Suprapubic skin (tissue), 4 donors: ENCODE measurements at regions not wholly inside any gene's neighbourhood (a gene's known extent, or its start where the extent isn't known, plus 50 kb on each side); places are given as distances from the start of the nearest gene placed in this dataset.

Experiments
- DNase-seq, 2 donors: peaks; one replicate each; pipeline ENCODE4 v3.0.0-alpha.2; 2019; ENCODE audit warnings: low spot score in 2 of 2
- H3K27ac ChIP-seq: fragments of 200-600 bp; sonication (generic); one replicate; pipeline ENCODE4 v1.5.1; 2019
- H3K27me3 ChIP-seq: fragments of 200-600 bp; sonication (generic); one replicate; pipeline ENCODE4 v1.5.1; 2019
- H3K36me3 ChIP-seq: fragments of 200-600 bp; sonication (generic); one replicate; pipeline ENCODE4 v1.5.1; 2019
- H3K4me1 ChIP-seq: fragments of 200-600 bp; sonication (generic); one replicate; pipeline ENCODE4 v1.5.1; 2019
- H3K4me3 ChIP-seq: fragments of 200-600 bp; sonication (generic); one replicate; pipeline ENCODE4 v1.5.1; 2019; ENCODE audit warnings: mild to moderate bottlenecking
- H3K9me3 ChIP-seq: fragments of 200-600 bp; sonication (generic); one replicate; pipeline ENCODE4 v1.5.1; 2019
- EP300 ChIP-seq: sonication (generic); formaldehyde crosslinking; IDR thresholded peaks from one replicate; pipeline ENCODE4 v1.6.1; 2017; ENCODE audit warnings: antibody characterized with exemption
- POLR2A ChIP-seq, 2 donors: fragments of 450-650 bp; IDR thresholded peaks; one replicate each; pipeline ENCODE4 v1.6.1; 2017; ENCODE audit warnings: antibody characterized with exemption in 2 of 2, mild to moderate bottlenecking in 2 of 2, moderate library complexity in 2 of 2
- POLR2AphosphoS5 ChIP-seq, 3 donors: sonication (generic); formaldehyde crosslinking; IDR thresholded peaks; one replicate each; pipeline ENCODE4 v1.6.1; 2017; ENCODE audit warnings: antibody characterized with exemption in 3 of 3
- WGBS: methylation state at CpG from one replicate; pipeline ENCODE4 v1.1.5; 2018; 5-methylcytosine and 5-hydroxymethylcytosine counted together
- TF ChIP-seq, protein P1 (sequence below), 2 donors: fragments of 200-600 bp in 1 of 2; fragments of 450-650 bp in 1 of 2; sonication (generic) in 1 of 2; IDR thresholded peaks; one replicate each; pipeline ENCODE4 v1.5.1; 2016 to 2019; ENCODE audit warnings: antibody characterized with exemption in 2 of 2, mild to moderate bottlenecking in 1 of 2, moderate library complexity in 1 of 2

DNA sequence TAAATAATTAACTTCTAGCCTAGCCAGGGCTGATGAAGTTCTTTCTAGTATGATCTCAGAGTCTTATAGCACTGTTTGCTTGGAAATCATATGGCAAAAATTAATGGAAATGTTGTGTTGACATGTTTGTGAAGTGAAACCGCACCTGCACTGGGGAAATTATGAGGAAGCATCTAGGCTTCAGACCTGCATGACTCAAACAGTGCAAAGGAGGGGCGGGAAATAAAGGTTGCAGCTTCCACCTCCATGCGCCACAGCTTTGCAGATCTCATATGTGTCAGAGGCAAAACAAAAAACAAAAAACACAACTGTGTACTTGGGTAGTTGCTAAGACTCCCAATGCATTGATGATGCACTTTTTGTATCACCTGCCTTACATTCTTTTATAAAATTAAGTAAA, 1080.6 kb downstream of the PLA2G4A start:
- no peak for DNase-seq
- H3K27ac ChIP-seq, result no peak overlapping the region
- H3K36me3 ChIP-seq, result no peaks in the 10 kb centered on the region
- H3K27me3 ChIP-seq, result no peaks in the 10 kb centered on the region
- H3K4me3 ChIP-seq, result no peak overlapping the region
- H3K9me3 ChIP-seq, result no peaks in the 10 kb centered on the region
- WGBS, result 56% methylated on average over 3 of the region's 3 CpGs
- TF ChIP-seq POLR2AphosphoS5 (IDR thresholded peaks at IDR 0.05) (no peak), POLR2A (IDR thresholded peaks at IDR 0.05) (no peak), EP300 (no peak)
- TF ChIP-seq, protein P1, sequence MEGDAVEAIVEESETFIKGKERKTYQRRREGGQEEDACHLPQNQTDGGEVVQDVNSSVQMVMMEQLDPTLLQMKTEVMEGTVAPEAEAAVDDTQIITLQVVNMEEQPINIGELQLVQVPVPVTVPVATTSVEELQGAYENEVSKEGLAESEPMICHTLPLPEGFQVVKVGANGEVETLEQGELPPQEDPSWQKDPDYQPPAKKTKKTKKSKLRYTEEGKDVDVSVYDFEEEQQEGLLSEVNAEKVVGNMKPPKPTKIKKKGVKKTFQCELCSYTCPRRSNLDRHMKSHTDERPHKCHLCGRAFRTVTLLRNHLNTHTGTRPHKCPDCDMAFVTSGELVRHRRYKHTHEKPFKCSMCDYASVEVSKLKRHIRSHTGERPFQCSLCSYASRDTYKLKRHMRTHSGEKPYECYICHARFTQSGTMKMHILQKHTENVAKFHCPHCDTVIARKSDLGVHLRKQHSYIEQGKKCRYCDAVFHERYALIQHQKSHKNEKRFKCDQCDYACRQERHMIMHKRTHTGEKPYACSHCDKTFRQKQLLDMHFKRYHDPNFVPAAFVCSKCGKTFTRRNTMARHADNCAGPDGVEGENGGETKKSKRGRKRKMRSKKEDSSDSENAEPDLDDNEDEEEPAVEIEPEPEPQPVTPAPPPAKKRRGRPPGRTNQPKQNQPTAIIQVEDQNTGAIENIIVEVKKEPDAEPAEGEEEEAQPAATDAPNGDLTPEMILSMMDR (IDR thresholded peaks at IDR 0.05), result no peak
- H3K4me1 ChIP-seq, result no peaks in the 10 kb centered on the region

GRCh38 chr1:187911820-187912219, 1083.1 kb downstream of the PLA2G4A start:
- Histone ChIP-seq H3K4me1 (no peaks in the 10 kb centered on the region), H3K9me3 (no peaks in the 10 kb centered on the region), H3K27ac (no peak overlapping the region), H3K27me3 (no peaks in the 10 kb centered on the region), H3K4me3 (no peak overlapping the region), H3K36me3 (no peaks in the 10 kb centered on the region)
- DNase-seq, result no peak
- no peak for TF ChIP-seq EP300
- TF ChIP-seq POLR2A (IDR thresholded peaks at IDR 0.05), result no peak
- TF ChIP-seq, protein P1 (IDR thresholded peaks at IDR 0.05), result no peak
- TF ChIP-seq POLR2AphosphoS5 (IDR thresholded peaks at IDR 0.05), result no peak

GRCh38 chr1:187920976-187921375, 1092.2 kb downstream of the PLA2G4A start:
- 40% methylated on average over 1 of the region's 1 CpG for WGBS

DNA sequence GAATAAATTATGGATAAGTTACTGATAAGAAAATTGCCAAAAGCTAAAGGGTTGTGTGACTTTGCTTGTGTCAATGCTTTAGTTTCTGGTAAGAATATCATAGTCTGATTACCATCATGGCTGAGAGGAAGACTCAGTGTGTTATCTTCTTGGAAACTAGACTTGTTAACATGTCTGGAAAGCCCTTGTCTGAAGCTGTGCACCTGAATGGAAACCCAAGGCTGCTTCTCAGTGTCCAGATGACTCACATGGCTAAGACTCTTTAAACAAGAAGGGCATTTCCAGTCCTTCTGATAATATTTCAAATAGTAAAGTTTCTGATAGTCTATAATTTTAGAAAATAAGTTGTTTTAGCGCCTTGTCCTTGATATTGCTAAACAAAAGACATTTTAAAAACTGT, 1092.7 kb downstream of the PLA2G4A start:
- Histone ChIP-seq H3K4me3 (no peak overlapping the region), H3K27ac (no peak overlapping the region), H3K4me1 (no peaks in the 10 kb centered on the region), H3K9me3 (no peaks in the 10 kb centered on the region), H3K36me3 (no peaks in the 10 kb centered on the region), H3K27me3 (no peaks in the 10 kb centered on the region)
- 77% methylated on average over 1 of the region's 1 CpG for WGBS
- no peak for DNase-seq
- no peak for TF ChIP-seq EP300
- TF ChIP-seq POLR2AphosphoS5 (IDR thresholded peaks at IDR 0.05), result no peak
- TF ChIP-seq, protein P1 (IDR thresholded peaks at IDR 0.05), result no peak
- TF ChIP-seq POLR2A (IDR thresholded peaks at IDR 0.05), result no peak

More at GRCh38 chr1:187920976-187921375, 1092.2 kb downstream of the PLA2G4A start:
- Histone ChIP-seq H3K27me3 (no peaks in the 10 kb centered on the region), H3K4me1 (no peaks in the 10 kb centered on the region), H3K36me3 (no peaks in the 10 kb centered on the region), H3K9me3 (no peaks in the 10 kb centered on the region), H3K4me3 (no peak overlapping the region), H3K27ac (no peak overlapping the region)
- TF ChIP-seq EP300, result no peak
- no peak for TF ChIP-seq POLR2AphosphoS5 (IDR thresholded peaks at IDR 0.05)
- TF ChIP-seq POLR2A (IDR thresholded peaks at IDR 0.05), result no peak
- TF ChIP-seq, protein P1 (IDR thresholded peaks at IDR 0.05), result no peak
- DNase-seq, result no peak

DNA sequence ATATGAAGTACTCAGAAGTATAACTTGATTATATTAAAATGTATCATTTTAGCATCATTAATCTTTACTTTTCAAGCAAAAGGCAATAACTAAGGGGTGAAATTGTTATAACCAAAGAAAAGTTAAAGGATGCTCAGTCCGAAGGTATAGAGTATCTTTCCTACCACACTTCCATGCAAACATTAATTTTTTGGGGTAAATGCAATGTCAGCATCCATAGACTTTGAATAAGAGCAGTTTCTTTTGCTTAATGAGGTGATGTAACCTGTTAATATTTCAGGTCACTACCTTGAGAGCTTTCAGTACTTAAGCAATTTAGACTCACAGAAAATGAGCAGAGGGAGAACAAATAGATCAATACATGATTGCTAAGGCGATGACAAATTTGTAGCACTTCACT, 1093.5 kb downstream of the PLA2G4A start:
- H3K27me3 ChIP-seq, result no peaks in the 10 kb centered on the region
- WGBS, result 89% methylated on average over 2 of the region's 2 CpGs
- no peaks in the 10 kb centered on the region for H3K36me3 ChIP-seq
- no peaks in the 10 kb centered on the region for H3K9me3 ChIP-seq
- no peak overlapping the region for H3K27ac ChIP-seq
- DNase-seq, result no peak
- TF ChIP-seq POLR2AphosphoS5 (IDR thresholded peaks at IDR 0.05), result no peak
- TF ChIP-seq EP300, result no peak
- no peak for TF ChIP-seq POLR2A (IDR thresholded peaks at IDR 0.05)
- TF ChIP-seq, protein P1 (IDR thresholded peaks at IDR 0.05), result no peak
- H3K4me1 ChIP-seq, result no peaks in the 10 kb centered on the region
- H3K4me3 ChIP-seq, result no peak overlapping the region
